ENCODE measurements at regions not wholly inside any gene's neighbourhood (a gene's known extent, or its start where the extent isn't known, plus 50 kb on each side); places are given as distances from the start of the nearest gene placed in this dataset.

GRCh38 chr2:236872981-236873380 lies 212.7 kb upstream of the COPS8 start:
- DNase-seq (ENCODE audit: low read depth in 2 of 2) = no peak

GRCh38 chr2:236873636-236874035 lies 212.1 kb upstream of the COPS8 start:
- no peak for DNase-seq (ENCODE audit: low read depth in 2 of 2)

- DNase-seq (ENCODE audit: low read depth in 2 of 2) = no peak
Observed at GRCh38 chr2:236874866-236875481, 210.7 kb upstream of the COPS8 start.

GRCh38 chr2:236875906-236876505 lies 209.7 kb upstream of the COPS8 start:
- DNase-seq (ENCODE audit: low read depth in 2 of 2) = no peak

GRCh38 chr2:236876642-236877041 lies 209.0 kb upstream of the COPS8 start:
- no peak for DNase-seq (ENCODE audit: low read depth in 2 of 2)

- no peak for DNase-seq (ENCODE audit: low read depth in 2 of 2)
Observed at GRCh38 chr2:236877972-236878371, 207.7 kb upstream of the COPS8 start.

- no peak for DNase-seq (ENCODE audit: low read depth in 2 of 2)
Observed at GRCh38 chr2:236879416-236879963, 206.2 kb upstream of the COPS8 start.

GRCh38 chr2:236882074-236882473 lies 203.6 kb upstream of the COPS8 start:
- DNase-seq (ENCODE audit: low read depth in 2 of 2) = no peak

- no peak for DNase-seq (ENCODE audit: low read depth in 2 of 2)
Observed at GRCh38 chr2:236882930-236883329, 202.8 kb upstream of the COPS8 start.

- DNase-seq (ENCODE audit: low read depth in 2 of 2) = no peak
Observed at GRCh38 chr2:236883819-236884218, 201.9 kb upstream of the COPS8 start.

GRCh38 chr2:236884569-236885175 lies 201.0 kb upstream of the COPS8 start:
- DNase-seq (ENCODE audit: low read depth in 2 of 2) = no peak

- no peak for DNase-seq (ENCODE audit: low read depth in 2 of 2)
Observed at GRCh38 chr2:236886456-236886855, 199.2 kb upstream of the COPS8 start.

- no peak for DNase-seq (ENCODE audit: low read depth in 2 of 2)
Observed at GRCh38 chr2:236887531-236887930, 198.2 kb upstream of the COPS8 start.

GRCh38 chr2:236887953-236888793 lies 197.5 kb upstream of the COPS8 start:
- no peak for DNase-seq (ENCODE audit: low read depth in 2 of 2)

GRCh38 chr2:236888794-236889780 lies 196.6 kb upstream of the COPS8 start:
- no peak for DNase-seq (ENCODE audit: low read depth in 2 of 2)

GRCh38 chr2:236889791-236890704 lies 195.6 kb upstream of the COPS8 start:
- DNase-seq (ENCODE audit: low read depth in 2 of 2) = no peak

- DNase-seq (ENCODE audit: low read depth in 2 of 2) = no peak
Observed at GRCh38 chr2:236892721-236893120, 193.0 kb upstream of the COPS8 start.

- no peak for DNase-seq (ENCODE audit: low read depth in 2 of 2)
Observed at GRCh38 chr2:236894791-236895190, 190.9 kb upstream of the COPS8 start.

GRCh38 chr2:236895497-236895896 lies 190.2 kb upstream of the COPS8 start:
- no peak for DNase-seq (ENCODE audit: low read depth in 2 of 2)

- no peak for DNase-seq (ENCODE audit: low read depth in 2 of 2)
Observed at GRCh38 chr2:236896688-236897087, 189.0 kb upstream of the COPS8 start.

Measured in stimulated activated CD8-positive, alpha-beta memory T cell treated with anti-CD3 and anti-CD28 coated beads, Interleukin-7, amount 100 ng/mL, for 4 hours (primary cell).